Mucosa of descending colon (tissue), 3 donors: ENCODE measurements at regions not wholly inside any gene's neighbourhood (a gene's known extent, or its start where the extent isn't known, plus 50 kb on each side); places are given as distances from the start of the nearest gene placed in this dataset.
"Not testable (repeated sequence)": the region's sequence is repeated elsewhere in the genome, so short reads cannot be mapped to it uniquely, and the experiment has no call there.

Source experiments
- ATAC-seq: fragments of 200-7000 bp; cut with Tn5 transposase; one replicate; pipeline ENCODE4 v1.9.1; 2020; ENCODE audit warnings: mild to moderate bottlenecking, moderate library complexity
- DNase-seq, 3 donors: peaks; one replicate each; pipeline ENCODE4 v3.0.0-alpha.2; 2020
- H3K36me3 ChIP-seq: fragments of 200-600 bp; one replicate; pipeline ENCODE4 v1.8.0; 2021; ENCODE audit warnings: low read depth, mild to moderate bottlenecking
- H3K4me1 ChIP-seq: fragments of 200-600 bp; one replicate; pipeline ENCODE4 v1.8.0; 2021; ENCODE audit warnings: low read depth, mild to moderate bottlenecking
- H3K4me3 ChIP-seq: fragments of 200-600 bp; one replicate; pipeline ENCODE4 v1.8.0; 2021; ENCODE audit warnings: mild to moderate bottlenecking
- H3K9me3 ChIP-seq: fragments of 200-600 bp; one replicate; pipeline ENCODE4 v1.8.0; 2021; ENCODE audit warnings: mild to moderate bottlenecking
- intact Hi-C, 2 donors: fragments of 100-400 bp; cut with DNase I in 1 of 2; cut with micrococcal nuclease in 1 of 2; formaldehyde crosslinking; loops; one replicate each; pipeline versions ENCODE4 v1.11.0 to v1.11.1; 2022; cut with DNase I, micrococcal nuclease
- TF ChIP-seq, protein P1 (sequence below): fragments of 200-600 bp; IDR thresholded peaks from one replicate; pipeline ENCODE4 v1.8.0; 2022; ENCODE audit warnings: antibody characterized with exemption, mild to moderate bottlenecking
- donor health status: DM: no; HTN: no; CAD: no; lungs with moderate emphysema.
- donor health status: DM: no; HTN: no; CAD: no.
- donor health status: DM: no; HTN: yes; CAD: no.

DNA sequence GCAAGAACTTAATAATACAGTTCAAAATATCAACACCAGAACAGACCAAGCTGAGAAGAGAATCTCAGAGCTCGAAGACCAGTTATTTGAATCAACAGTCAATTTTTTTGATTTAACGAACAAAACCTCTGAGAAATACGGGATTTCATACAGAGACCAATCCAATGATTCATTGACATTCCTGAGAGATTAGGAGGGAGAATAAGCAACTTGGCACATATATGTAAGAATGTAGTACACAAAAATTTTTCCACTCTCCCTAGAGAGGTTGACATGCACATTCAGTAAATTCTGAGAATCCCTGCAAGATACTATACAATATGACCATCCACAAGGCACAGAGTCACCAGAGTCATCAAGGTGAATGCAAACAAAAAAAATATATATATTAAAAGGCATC, 1577.3 kb upstream of the C9orf72 start:
- Histone ChIP-seq H3K4me1 (no peaks in the 10 kb centered on the region), H3K4me3 (no peak overlapping the region), H3K9me3 (no peaks in the 10 kb centered on the region), H3K36me3 (no peaks in the 10 kb centered on the region)
- no peak for DNase-seq
- intact Hi-C loops: no loop called here
- TF ChIP-seq, protein P1, sequence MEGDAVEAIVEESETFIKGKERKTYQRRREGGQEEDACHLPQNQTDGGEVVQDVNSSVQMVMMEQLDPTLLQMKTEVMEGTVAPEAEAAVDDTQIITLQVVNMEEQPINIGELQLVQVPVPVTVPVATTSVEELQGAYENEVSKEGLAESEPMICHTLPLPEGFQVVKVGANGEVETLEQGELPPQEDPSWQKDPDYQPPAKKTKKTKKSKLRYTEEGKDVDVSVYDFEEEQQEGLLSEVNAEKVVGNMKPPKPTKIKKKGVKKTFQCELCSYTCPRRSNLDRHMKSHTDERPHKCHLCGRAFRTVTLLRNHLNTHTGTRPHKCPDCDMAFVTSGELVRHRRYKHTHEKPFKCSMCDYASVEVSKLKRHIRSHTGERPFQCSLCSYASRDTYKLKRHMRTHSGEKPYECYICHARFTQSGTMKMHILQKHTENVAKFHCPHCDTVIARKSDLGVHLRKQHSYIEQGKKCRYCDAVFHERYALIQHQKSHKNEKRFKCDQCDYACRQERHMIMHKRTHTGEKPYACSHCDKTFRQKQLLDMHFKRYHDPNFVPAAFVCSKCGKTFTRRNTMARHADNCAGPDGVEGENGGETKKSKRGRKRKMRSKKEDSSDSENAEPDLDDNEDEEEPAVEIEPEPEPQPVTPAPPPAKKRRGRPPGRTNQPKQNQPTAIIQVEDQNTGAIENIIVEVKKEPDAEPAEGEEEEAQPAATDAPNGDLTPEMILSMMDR: no peak
- no peak for ATAC-seq

GRCh38 chr9:29160763-29161353, 1587.6 kb upstream of the C9orf72 start:
- intact Hi-C loops: no loop called here
- no peak for ATAC-seq

GRCh38 chr9:29174136-29174535, 1600.9 kb upstream of the C9orf72 start:
- H3K36me3 ChIP-seq: no peaks in the 10 kb centered on the region
- intact Hi-C loops: no loop called here
- H3K4me3 ChIP-seq: no peak overlapping the region
- H3K4me1 ChIP-seq: no peaks in the 10 kb centered on the region
- ATAC-seq (no peak), DNase-seq (no peak)
- TF ChIP-seq, protein P1: no peak
- H3K9me3 ChIP-seq: no peaks in the 10 kb centered on the region

More at GRCh38 chr9:29160763-29161353, 1587.6 kb upstream of the C9orf72 start:
- no peak for DNase-seq
- no peaks in the 10 kb centered on the region for H3K9me3 ChIP-seq
- TF ChIP-seq, protein P1: no peak
- H3K36me3 ChIP-seq: no peaks in the 10 kb centered on the region
- no peak overlapping the region for H3K4me3 ChIP-seq
- no peaks in the 10 kb centered on the region for H3K4me1 ChIP-seq

GRCh38 chr9:29176231-29176630, 1603.0 kb upstream of the C9orf72 start:
- Histone ChIP-seq H3K4me3 (no peak overlapping the region), H3K9me3 (no peaks in the 10 kb centered on the region), H3K36me3 (no peaks in the 10 kb centered on the region), H3K4me1 (no peaks in the 10 kb centered on the region)
- DNase-seq (no peak), ATAC-seq (no peak)
- TF ChIP-seq, protein P1: no peak
- intact Hi-C loops: no loop called here

- no peak for ATAC-seq
- no peaks in the 10 kb centered on the region for H3K9me3 ChIP-seq
- intact Hi-C loops: no loop called here
- TF ChIP-seq, protein P1: no peak
- DNase-seq: no peak
- H3K4me1 ChIP-seq: no peaks in the 10 kb centered on the region
- no peaks in the 10 kb centered on the region for H3K36me3 ChIP-seq
- H3K4me3 ChIP-seq: no peak overlapping the region
These were observed 1603.5 kb upstream of the C9orf72 start for GRCh38 chr9:29176786-29177185.

DNA sequence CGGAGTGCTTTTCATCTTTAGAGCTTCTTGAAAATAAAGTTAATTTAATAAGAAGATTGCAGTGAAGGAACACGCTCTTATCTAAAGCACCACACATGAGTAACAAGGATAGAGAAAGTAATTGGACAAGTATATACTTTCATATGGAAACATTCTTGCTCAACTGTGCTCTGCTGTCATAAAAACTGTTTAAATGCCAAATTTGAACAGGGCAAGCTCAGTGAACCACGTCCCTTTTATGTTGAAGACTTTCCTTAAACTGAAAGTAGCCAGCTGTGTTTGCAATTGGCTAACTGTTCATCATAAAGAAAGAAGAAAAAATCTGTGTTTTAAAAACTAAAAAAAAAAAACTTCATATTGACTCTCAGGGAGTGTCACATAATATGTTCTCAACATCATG, 1610.7 kb upstream of the C9orf72 start:
- ATAC-seq (no peak), DNase-seq (no peak)
- TF ChIP-seq, protein P1: no peak
- Histone ChIP-seq H3K4me1 (no peaks in the 10 kb centered on the region), H3K9me3 (no peaks in the 10 kb centered on the region), H3K36me3 (no peaks in the 10 kb centered on the region), H3K4me3 (no peak overlapping the region)
- intact Hi-C loops: no loop called here

- DNase-seq, H3K36me3 ChIP-seq, intact Hi-C loops, ATAC-seq, H3K4me1 ChIP-seq, H3K9me3 ChIP-seq, H3K4me3 ChIP-seq: not testable (repeated sequence)
These were observed 1615.5 kb upstream of the C9orf72 start for GRCh38 chr9:29188771-29189170.

GRCh38 chr9:29189221-29189620, 1615.9 kb upstream of the C9orf72 start:
- ATAC-seq: not testable (repeated sequence)
- peak in 1 of 3 donors; percentile 19 for DNase-seq

More at GRCh38 chr9:29189221-29189620, 1615.9 kb upstream of the C9orf72 start:
- intact Hi-C loops, H3K36me3 ChIP-seq, H3K4me3 ChIP-seq, H3K4me1 ChIP-seq, H3K9me3 ChIP-seq: not testable (repeated sequence)
